NCI-H2107 (cell line): ENCODE measurements at regions not wholly inside any gene's neighbourhood (a gene's known extent, or its start where the extent isn't known, plus 50 kb on each side); places are given as distances from the start of the nearest gene placed in this dataset.
"Not testable (repeated sequence)": the region's sequence is repeated elsewhere in the genome, so short reads cannot be mapped to it uniquely, and the experiment has no call there.

ENCODE experiments used
- DNase-seq: peaks from one replicate; lab custom pipeline; 2025; lab: John Stamatoyannopoulos, UW

DNA sequence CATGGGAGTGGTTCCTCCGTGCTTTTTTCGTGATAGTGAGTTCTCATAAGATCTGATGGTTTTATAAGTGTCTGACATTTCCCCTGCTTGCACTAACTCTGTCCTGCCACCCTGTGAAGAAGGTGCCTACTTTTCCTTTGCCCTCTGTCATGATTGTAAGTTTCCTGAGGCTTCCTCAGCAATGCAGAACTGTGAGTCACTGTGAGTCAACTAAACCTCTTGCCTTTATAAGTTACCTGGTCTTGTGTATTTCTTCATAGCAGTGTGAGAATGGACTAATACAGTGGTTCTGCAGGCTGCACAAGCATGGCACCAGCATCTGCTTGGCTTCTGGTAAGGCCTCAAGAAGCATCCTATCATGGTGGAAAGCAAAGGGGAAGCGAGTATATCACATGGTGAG, 1144.6 kb downstream of the SORCS3 start:
- no peak for DNase-seq

- DNase-seq = no peak
Measured at GRCh38 chr10:105783936-105784483, 1142.9 kb downstream of the SORCS3 start.

DNA sequence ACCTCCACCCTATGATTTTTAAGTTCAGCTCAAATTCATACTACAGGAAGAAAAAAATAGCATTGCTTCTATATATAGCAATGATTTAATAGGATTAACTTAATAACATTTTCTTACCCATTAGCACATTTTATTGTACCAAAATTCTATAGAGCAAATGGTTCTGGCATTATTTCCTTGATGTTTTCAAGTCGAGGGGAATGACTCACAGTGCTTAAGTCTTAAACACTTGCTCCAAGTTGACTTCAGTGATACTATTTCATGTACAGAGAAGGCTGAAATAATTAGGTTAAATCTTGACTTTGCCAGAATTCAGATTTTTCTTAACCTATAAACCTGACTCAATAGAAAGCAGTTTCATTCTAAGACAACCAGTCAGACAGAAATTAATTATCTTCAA, 1133.8 kb downstream of the SORCS3 start:
- DNase-seq = no peak

DNA sequence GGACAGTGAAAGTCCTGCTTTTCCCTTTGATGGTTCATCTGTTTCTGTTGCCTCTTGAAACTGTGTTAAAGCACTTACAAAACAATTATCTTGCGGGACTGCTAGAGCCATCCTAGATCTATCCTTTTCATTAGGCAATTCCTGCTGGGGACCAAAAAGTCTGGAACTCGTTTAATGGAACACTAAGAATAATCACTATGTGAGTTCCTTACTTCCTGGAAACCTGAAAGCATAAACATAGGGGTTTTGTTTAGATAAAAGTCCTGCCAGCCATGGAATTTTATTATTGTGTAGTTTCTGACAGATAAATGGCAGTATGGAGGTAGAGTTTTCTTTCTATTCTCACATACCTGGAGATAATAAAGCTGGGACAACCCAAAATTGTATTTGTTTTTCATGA, 1133.3 kb downstream of the SORCS3 start:
- no peak for DNase-seq

DNA sequence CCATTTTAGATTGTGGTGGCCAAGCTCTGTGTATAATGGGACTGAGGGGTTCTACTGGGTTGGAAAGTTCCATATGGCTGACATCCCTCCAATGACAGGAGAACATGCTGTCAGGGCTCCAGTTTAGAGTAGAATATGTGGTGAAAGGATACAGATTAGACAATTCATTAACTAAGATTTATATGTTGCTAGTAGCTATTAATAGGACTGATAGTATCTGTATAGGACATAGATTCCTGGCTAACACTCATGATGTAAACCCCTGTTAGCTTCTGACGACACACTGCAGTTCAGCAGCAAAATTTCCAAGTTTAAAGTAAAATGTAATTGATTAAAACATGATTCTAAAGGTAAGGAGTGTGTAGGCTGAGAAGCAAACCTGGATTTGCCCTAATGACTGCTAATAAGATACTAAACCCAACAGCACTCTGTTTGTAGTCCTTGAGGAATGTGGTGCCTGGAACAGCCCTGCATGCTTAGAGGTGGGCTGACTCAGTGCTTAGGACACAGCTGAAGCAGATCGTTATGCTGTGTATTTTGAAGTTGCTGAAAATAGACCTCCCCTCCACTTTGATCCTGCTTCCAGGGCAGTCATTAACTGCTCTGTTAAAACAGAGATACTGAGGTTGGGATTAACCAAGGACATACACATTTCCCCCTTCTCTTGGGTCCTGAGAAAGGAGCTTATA, 1129.6 kb downstream of the SORCS3 start:
- no peak for DNase-seq

GRCh38 chr10:105769248-105770184, 1128.4 kb downstream of the SORCS3 start:
- no peak for DNase-seq

- no peak for DNase-seq
Measured at GRCh38 chr10:105763611-105764010, 1122.5 kb downstream of the SORCS3 start.

GRCh38 chr10:105761576-105762260, 1120.6 kb downstream of the SORCS3 start:
- DNase-seq = no peak

DNA sequence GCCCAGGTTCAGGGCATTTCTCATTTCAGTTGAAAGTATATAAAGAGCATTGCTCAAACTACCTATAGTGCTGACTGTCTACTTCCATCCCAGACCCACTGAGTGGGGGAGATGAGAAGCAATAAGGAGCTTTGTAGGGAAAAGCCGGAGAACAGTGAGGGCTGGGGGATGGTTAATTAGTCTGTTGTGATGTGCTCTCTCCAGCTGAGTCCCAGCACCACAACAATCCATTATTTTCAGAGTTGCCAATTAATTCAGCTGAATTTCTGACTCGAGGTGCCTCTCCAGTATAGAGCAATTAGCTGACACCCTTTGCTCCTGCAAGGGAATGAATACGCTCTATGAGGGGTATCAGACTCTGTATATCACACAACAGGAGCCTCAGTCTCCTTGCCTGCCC, 1118.6 kb downstream of the SORCS3 start:
- no peak for DNase-seq

DNA sequence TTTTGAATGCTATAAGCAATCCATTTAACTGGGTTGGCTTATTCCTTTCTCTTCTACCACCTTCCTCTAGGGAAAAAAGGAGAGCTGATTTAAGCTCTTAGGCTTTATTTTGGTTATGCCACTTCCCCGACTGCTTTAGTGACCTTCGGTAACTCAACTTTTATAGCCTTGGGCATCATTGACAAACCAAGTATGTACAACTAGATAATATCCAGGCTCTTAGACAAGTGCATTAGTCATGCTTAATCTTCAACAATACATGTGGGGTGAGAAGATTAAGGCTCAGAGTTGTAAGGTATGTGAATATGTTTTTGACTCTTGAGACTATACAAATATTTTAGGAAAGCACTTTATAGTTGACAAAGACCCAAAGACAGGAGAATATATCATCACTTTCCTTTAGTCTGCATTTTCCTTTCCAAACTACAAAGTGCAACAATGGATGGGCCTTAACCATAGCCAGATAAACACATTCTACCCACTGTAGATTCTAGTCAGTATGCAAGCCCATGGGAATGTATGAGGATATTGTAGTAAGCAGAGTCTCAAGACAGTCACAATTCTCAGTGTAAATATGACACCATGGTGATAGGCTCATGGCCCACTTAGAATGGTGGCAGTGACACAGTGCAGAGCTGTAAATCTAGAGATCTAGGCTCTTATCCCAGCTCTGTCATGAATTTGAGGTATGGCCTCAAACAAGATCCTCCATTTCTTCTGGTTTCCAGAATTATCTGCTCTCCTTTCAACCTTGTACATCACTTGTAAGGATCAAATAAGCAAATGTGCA, 1117.3 kb downstream of the SORCS3 start:
- no peak for DNase-seq

DNA sequence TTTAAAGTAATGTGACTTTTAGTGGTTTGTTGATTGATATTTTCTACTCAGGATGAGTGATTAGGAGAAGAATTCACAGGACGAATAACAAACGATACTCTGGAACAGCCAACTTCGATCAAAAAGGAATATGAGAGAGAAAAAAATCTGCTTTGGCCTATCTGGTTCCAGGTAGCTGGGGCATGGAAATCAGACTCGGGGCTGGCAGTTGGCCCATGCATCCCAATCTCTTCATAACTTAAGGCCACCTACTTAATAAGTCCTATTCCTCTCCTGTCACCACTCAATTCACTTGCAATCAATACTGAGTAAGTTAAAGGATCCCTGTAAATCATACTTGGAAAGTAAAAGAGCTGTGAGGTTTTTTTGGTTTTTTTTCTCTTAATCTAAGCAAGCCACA, 1116.2 kb downstream of the SORCS3 start:
- DNase-seq = no peak

GRCh38 chr10:105756386-105756785, 1115.3 kb downstream of the SORCS3 start:
- DNase-seq = no peak

DNA sequence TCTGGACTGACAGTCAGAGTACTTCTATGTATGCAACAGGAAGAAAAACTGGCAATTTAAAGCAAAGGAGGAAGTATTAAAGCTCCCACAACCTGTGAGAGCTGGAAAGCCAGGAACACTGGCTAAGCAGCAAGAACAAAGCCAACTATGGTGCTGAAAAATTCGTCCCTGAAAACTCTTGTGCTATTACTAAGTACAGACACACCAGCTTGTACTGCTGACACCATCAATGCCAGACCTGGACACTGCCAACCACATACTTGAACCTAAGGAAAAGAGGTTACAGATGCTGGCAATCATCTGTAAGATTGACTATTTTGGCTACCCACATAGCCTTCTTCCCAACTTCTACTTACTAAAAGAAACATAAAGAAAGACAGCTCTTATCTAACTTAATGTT, 1110.6 kb downstream of the SORCS3 start:
- DNase-seq = no peak

GRCh38 chr10:105745596-105746148, 1104.6 kb downstream of the SORCS3 start:
- DNase-seq = no peak

GRCh38 chr10:105743343-105744056, 1102.4 kb downstream of the SORCS3 start:
- DNase-seq = no peak

GRCh38 chr10:105742923-105743322, 1101.8 kb downstream of the SORCS3 start:
- no peak for DNase-seq

GRCh38 chr10:105742184-105742583, 1101.1 kb downstream of the SORCS3 start:
- DNase-seq = no peak

GRCh38 chr10:105734479-105734878, 1093.4 kb downstream of the SORCS3 start:
- no peak for DNase-seq

DNA sequence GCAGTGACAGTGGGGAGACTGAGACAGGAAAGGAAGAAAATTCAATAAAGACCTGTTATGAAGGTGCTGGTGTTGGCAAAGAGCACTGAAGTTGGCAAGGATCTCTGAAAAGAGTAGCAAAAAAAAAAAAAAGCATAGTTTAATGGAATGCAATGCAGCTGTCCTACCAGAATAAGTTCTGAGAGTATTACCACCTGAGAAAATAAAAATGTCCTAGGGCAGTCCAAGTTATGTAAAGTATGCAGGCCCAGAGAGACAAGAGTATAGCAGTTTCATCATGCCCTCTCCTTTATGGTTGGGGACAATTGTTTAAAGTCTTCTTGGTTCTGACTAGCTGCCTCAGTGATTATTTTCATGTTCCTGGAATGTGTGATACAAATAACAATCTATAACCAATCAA, 1092.8 kb downstream of the SORCS3 start:
- DNase-seq = no peak

DNA sequence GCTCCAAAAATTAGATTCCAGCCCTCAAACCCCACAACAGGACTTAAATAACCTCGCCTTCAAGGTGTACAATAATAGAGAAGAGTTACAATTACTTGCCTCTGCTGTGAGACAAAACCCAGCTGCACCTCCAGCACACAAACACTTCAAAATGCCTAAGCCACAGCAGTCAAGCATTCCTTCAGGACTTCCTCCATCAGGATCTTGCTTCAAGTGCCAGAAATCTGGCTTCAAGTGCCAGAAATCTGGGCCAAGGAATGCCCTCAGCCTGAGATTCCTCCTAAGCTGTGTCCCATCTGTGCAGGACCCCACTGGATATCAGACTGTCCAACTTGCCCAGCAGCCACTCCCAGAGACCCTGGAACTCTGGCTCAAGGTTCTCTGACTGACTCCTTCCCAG, 1088.3 kb downstream of the SORCS3 start:
- no peak for DNase-seq

GRCh38 chr10:105727586-105727985, 1086.5 kb downstream of the SORCS3 start:
- DNase-seq = not testable (repeated sequence)
